Heart left ventricle (tissue), 16 donors: ENCODE measurements at regions not wholly inside any gene's neighbourhood (a gene's known extent, or its start where the extent isn't known, plus 50 kb on each side); places are given as distances from the start of the nearest gene placed in this dataset.
"Not testable (repeated sequence)": the region's sequence is repeated elsewhere in the genome, so short reads cannot be mapped to it uniquely, and the experiment has no call there.

Experiments
- ATAC-seq, 4 donors: fragments of 200-7000 bp; cut with Tn5 transposase; one replicate each; pipeline ENCODE4 v1.9.1; 2020 to 2022; ENCODE audit warnings: moderate library complexity in 4 of 4, mild to moderate bottlenecking in 3 of 4, moderate number of reproducible peaks in 1 of 4
- DNase-seq, 5 donors: peaks; one replicate each; pipeline ENCODE4 v3.0.0-alpha.2; 2020
- H3K27ac ChIP-seq, 12 donors: fragments of 200-600 bp; sonication (generic) in 4 of 12; one replicate each; pipeline versions ENCODE4 v1.5.0 to v1.8.0; 2016 to 2022; ENCODE audit warnings: mild to moderate bottlenecking in 2 of 12
- H3K27me3 ChIP-seq, 9 donors: fragments of 200-600 bp; sonication (generic) in 2 of 9; one replicate each; pipeline versions ENCODE4 v1.5.1 to v1.8.0; 2016 to 2022; ENCODE audit warnings: mild to moderate bottlenecking in 3 of 9
- H3K36me3 ChIP-seq, 9 donors: fragments of 200-600 bp; sonication (generic) in 2 of 9; one replicate each; pipeline versions ENCODE4 v1.5.0 to v1.8.0; 2018 to 2022; ENCODE audit warnings: mild to moderate bottlenecking in 2 of 9
- H3K4me1 ChIP-seq, 12 donors: fragments of 200-600 bp; sonication (generic) in 4 of 12; one replicate each; pipeline versions ENCODE4 v1.5.0 to v1.8.0; 2016 to 2022; ENCODE audit warnings: mild to moderate bottlenecking in 3 of 12
- H3K4me3 ChIP-seq, 12 donors: fragments of 200-600 bp; sonication (generic) in 4 of 12; one replicate each; pipeline versions ENCODE4 v1.5.0 to v1.8.0; 2017 to 2022; ENCODE audit warnings: mild to moderate bottlenecking in 9 of 12, moderate library complexity in 4 of 12
- H3K9me3 ChIP-seq, 12 donors: fragments of 200-600 bp; sonication (generic) in 4 of 12; one replicate each; pipeline versions ENCODE4 v1.5.0 to v1.8.0; 2016 to 2022; ENCODE audit warnings: mild to moderate bottlenecking in 1 of 12
- POLR2A ChIP-seq, 2 donors: fragments of 450-650 bp; IDR thresholded peaks; one replicate each; pipeline ENCODE4 v1.6.1; 2017; ENCODE audit warnings: antibody characterized with exemption in 2 of 2, mild to moderate bottlenecking in 2 of 2, moderate library complexity in 2 of 2
- WGBS, 4 donors: extraction: QIAGEN DNeasy Blood & Tissue Kit in 2 of 4; methylation state at CpG; one replicate each; pipeline versions ENCODE4 v1.1.5 to v1.1.7; 2013 to 2018; 5-methylcytosine and 5-hydroxymethylcytosine counted together
- intact Hi-C, 10 donors: fragments of 100-400 bp; cut with DNase I; formaldehyde crosslinking; loops; one replicate each; pipeline versions ENCODE4 v1.11.1 to v1.14.2; 2022
- TF ChIP-seq, protein P1 (sequence below), 12 donors: fragments of 200-600 bp; sonication (generic) in 4 of 12; IDR thresholded peaks; one replicate each; pipeline versions ENCODE4 v1.5.0 to v1.8.0; 2018 to 2022; ENCODE audit warnings: antibody characterized with exemption in 12 of 12, mild to moderate bottlenecking in 5 of 12
- donor health status: ischemic (EF 13 %, LVEDD 7.1; RV severe dilation, severe dysfunction).
- donor health status: healthy with polysubstance abuse.
- donor health status: DM: no; HTN: yes; CAD: no.
- donor health status: DM: no; HTN: no; CAD: no.
- donor health status: ischemic (EF 25% LVEDD 6.9; RV normal size, moderate dysfunction).
- donor health status: ischemic (EF 25% LVEDD 5.7; RV mildly dilated, moderate dysfunction).
- donor health status: healthy.
- donor health status: DM: yes; HTN: yes; CAD: no.
- donor health status: ischemic (EF 35%, LVEDD 5.7; RV mildly dilated, moderate dysfunction).
- donor health status: nonischemic (EF 11% LVEDD 7.7; RV severe dilation, severe dysfunction).
- donor health status: DM: yes; HTN: yes; CAD: no.
- donor health status: PGD.
- donor health status: ischemic (EF 29% LVEDD 5.4; RV normal size, mild dysfunction).
- donor health status: nonischemic (EF 23%, LVEDD 6.1; RV moderate dilation, normal function).

DNA sequence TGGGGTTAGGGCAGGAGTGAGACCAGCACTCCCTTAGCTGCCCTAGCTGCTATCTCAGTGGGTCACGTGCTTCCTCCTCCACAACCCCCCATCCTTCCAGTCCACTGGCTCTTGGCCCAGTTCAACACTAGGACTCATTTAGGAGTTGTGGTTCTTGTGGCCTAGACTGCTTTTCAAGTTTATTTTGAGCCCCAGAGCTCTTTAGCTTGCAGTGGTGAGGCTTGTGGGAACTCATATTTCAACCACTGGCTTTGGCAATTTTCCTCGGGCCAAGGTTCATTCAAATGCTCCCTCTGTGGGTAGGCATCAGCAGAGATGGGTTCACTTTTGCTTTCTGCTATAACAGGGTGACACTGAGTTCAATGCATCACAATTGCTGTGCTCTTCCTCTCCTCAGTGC lies 436.2 kb upstream of the SLITRK5 start:
- Histone ChIP-seq H3K9me3 (peaks cover 0 to 6% (median 0%) of the 10 kb centered on the region in 12 donors), H3K27me3 (no peaks in the 10 kb centered on the region), H3K4me1 (no peaks in the 10 kb centered on the region), H3K4me3 (no peak overlapping the region), H3K36me3 (no peaks in the 10 kb centered on the region), H3K27ac (no peak overlapping the region)
- ATAC-seq (no peak), DNase-seq (no peak)
- no peak for TF ChIP-seq POLR2A (IDR thresholded peaks at IDR 0.05)
- TF ChIP-seq, protein P1, sequence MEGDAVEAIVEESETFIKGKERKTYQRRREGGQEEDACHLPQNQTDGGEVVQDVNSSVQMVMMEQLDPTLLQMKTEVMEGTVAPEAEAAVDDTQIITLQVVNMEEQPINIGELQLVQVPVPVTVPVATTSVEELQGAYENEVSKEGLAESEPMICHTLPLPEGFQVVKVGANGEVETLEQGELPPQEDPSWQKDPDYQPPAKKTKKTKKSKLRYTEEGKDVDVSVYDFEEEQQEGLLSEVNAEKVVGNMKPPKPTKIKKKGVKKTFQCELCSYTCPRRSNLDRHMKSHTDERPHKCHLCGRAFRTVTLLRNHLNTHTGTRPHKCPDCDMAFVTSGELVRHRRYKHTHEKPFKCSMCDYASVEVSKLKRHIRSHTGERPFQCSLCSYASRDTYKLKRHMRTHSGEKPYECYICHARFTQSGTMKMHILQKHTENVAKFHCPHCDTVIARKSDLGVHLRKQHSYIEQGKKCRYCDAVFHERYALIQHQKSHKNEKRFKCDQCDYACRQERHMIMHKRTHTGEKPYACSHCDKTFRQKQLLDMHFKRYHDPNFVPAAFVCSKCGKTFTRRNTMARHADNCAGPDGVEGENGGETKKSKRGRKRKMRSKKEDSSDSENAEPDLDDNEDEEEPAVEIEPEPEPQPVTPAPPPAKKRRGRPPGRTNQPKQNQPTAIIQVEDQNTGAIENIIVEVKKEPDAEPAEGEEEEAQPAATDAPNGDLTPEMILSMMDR (IDR thresholded peaks at IDR 0.05): no peak
- 56 to 74% (median 61%) methylated on average over 2 of the region's 2 CpGs for WGBS, 4 donors
- intact Hi-C loops: no loop called here

DNA sequence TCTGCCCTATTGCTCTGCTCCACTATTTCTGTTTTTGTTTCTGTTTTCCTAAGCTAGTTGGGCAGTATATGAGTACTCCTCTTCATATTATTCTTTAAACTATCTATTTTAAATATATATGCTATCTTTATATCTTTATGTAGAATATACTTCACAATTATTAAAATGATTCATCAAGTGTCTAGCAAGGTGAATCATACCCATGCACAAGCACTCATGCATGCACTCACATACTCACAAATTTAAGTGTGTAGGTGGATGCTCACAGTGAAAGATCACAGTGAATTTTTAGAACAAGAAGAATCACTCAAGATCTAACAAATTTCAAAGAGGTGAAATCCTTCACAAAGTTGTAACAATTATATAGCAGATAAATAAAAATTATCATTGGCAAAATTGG lies 435.6 kb upstream of the SLITRK5 start:
- peaks cover 0 to 4% (median 0%) of the 10 kb centered on the region in 12 donors for H3K9me3 ChIP-seq
- ATAC-seq (no peak), DNase-seq (no peak)
- H3K36me3 ChIP-seq: no peaks in the 10 kb centered on the region
- H3K4me3 ChIP-seq: no peak overlapping the region
- H3K27ac ChIP-seq: no peak overlapping the region
- no peaks in the 10 kb centered on the region for H3K4me1 ChIP-seq
- TF ChIP-seq POLR2A (IDR thresholded peaks at IDR 0.05): no peak
- TF ChIP-seq, protein P1 (IDR thresholded peaks at IDR 0.05): no peak
- intact Hi-C loops: no loop called here
- H3K27me3 ChIP-seq: no peaks in the 10 kb centered on the region

DNA sequence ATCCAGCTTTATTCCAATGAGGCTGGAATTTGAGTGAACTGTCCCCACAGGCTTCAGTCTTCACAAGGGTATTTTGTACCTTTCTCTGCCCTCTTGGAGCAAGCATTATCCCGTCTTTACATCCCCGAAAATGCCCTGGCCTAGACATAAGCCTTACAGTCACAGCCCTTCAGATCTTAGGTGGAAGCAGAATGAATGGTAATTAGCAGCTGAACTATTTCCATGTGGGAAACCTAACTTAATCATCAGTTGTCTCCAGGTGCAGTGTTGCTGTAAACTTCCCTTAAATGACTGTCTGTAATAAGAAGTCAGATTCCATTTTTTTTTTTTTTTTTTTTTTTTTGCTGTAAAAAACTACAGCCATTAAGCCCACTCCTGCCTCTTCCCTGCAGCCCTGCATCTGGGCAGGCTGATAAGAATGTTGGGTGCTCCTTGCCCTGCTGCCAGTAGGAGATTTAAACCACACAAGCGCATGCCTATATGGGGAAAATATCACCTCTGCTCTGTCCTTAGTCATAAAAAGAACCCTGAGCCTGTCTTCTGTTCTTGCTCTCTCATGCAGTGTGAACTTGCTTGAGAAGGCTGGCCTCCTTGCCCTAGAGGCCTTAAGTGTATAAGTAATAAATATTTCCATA lies 426.8 kb upstream of the SLITRK5 start:
- Histone ChIP-seq H3K9me3 (no peaks in the 10 kb centered on the region), H3K27ac (no peak overlapping the region), H3K4me3 (no peak overlapping the region), H3K36me3 (no peaks in the 10 kb centered on the region), H3K27me3 (no peaks in the 10 kb centered on the region), H3K4me1 (no peaks in the 10 kb centered on the region)
- intact Hi-C loops: no loop called here
- ATAC-seq (no peak), DNase-seq (no peak)
- 82 to 92% (median 86%) methylated on average over 3 of the region's 3 CpGs for WGBS, 4 donors
- TF ChIP-seq, protein P1 (IDR thresholded peaks at IDR 0.05): no peak
- no peak for TF ChIP-seq POLR2A (IDR thresholded peaks at IDR 0.05)

DNA sequence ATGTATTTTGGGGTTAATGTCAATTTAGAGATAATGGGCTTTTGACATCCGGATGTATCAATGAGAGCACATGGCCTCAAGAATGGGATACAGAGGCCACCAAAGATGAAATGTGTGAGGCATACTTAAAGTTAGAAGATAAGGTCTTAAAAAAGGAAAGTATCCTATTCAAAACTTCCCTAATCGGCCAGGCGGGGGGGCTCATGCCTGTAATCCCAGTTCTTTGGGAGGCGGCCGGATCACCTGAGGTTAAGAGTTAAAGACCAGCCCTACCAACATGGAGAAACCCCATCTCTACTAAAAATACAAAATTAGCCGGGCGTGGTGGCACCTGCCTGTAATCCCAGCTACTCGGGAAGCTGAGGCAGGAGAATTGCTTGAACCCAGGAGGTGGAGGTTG lies 421.3 kb upstream of the SLITRK5 start:
- H3K9me3 ChIP-seq, DNase-seq, H3K4me1 ChIP-seq, H3K4me3 ChIP-seq, H3K36me3 ChIP-seq, intact Hi-C loops, H3K27me3 ChIP-seq, H3K27ac ChIP-seq, ATAC-seq: not testable (repeated sequence)
- 85 to 90% (median 87%) methylated on average over 8 of the region's 8 CpGs for WGBS, 4 donors

DNA sequence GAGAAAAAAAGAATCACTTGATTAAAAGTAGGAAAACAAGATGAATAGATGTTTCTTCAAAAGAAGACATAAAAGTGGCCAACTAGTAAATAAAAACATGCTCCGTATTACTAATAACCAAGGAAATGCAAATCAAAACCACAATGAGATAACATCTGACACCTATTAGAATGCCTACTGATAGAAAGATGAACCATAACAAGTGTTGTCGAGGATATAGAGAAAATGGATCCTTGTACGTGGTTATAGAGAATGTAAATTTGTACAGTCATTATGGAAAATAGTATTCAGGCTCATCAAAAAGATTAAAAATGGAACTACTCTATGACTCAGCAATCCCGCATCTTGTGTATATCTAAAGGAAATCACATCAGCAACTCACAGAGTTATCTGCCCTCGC lies 415.8 kb upstream of the SLITRK5 start:
- DNase-seq (no peak), ATAC-seq (no peak)
- H3K9me3 ChIP-seq: peaks cover 0 to 7% (median 0%) of the 10 kb centered on the region in 12 donors
- TF ChIP-seq, protein P1 (IDR thresholded peaks at IDR 0.05): no peak
- TF ChIP-seq POLR2A (IDR thresholded peaks at IDR 0.05): no peak
- 87 to 94% (median 90%) methylated on average over 5 of the region's 5 CpGs for WGBS, 4 donors
- no peaks in the 10 kb centered on the region for H3K27me3 ChIP-seq
- intact Hi-C loops: no loop called here
- H3K4me1 ChIP-seq: no peaks in the 10 kb centered on the region
- H3K36me3 ChIP-seq: no peaks in the 10 kb centered on the region
- no peak overlapping the region for H3K4me3 ChIP-seq
- no peak overlapping the region for H3K27ac ChIP-seq
